Mesenchymal stem cell (in vitro differentiated cells and primary cell): ENCODE measurements at regions not wholly inside any gene's neighbourhood (a gene's known extent, or its start where the extent isn't known, plus 50 kb on each side); places are given as distances from the start of the nearest gene placed in this dataset.
"Not testable (repeated sequence)": the region's sequence is repeated elsewhere in the genome, so short reads cannot be mapped to it uniquely, and the experiment has no call there.

Experiments used
- DNase-seq: peaks from one replicate; pipeline ENCODE4 v3.0.0-alpha.2; 2013
- H2AFZ ChIP-seq: one replicate; pipeline ENCODE4 v1.6.1; 2013; ENCODE audit warnings: low read depth, mild to moderate bottlenecking, control low read depth, inconsistent platforms, low read length, moderate library complexity
- H2AK5ac ChIP-seq: 2 replicates; pipeline ENCODE4 v1.6.1; 2013; ENCODE audit warnings: low read length, moderate library complexity, mild to moderate bottlenecking, inconsistent platforms; ENCODE audit not compliant: severe bottlenecking
- H2BK120ac ChIP-seq: one replicate; pipeline ENCODE4 v1.6.1; 2013; ENCODE audit warnings: low read depth, mild to moderate bottlenecking, inconsistent platforms, low read length, moderate library complexity
- H2BK12ac ChIP-seq, 2 experiments: one replicate each; pipeline ENCODE4 v1.6.1; 2013; ENCODE audit warnings: inconsistent platforms in 2 of 2, low read length in 2 of 2, mild to moderate bottlenecking in 2 of 2, moderate library complexity in 2 of 2, control low read depth in 1 of 2
- H2BK15ac ChIP-seq: one replicate; pipeline ENCODE4 v1.6.1; 2013; ENCODE audit warnings: mild to moderate bottlenecking, low read depth, inconsistent platforms; ENCODE audit not compliant: poor library complexity, severe bottlenecking
- H2BK5ac ChIP-seq: 2 replicates; pipeline ENCODE4 v1.6.1; 2013; ENCODE audit warnings: low read depth, mild to moderate bottlenecking, low read length, control low read depth, inconsistent platforms; ENCODE audit not compliant: poor library complexity, severe bottlenecking
- H3K14ac ChIP-seq, 2 experiments: one replicate each; pipeline ENCODE4 v1.6.1; 2013; ENCODE audit warnings: inconsistent platforms in 2 of 2, low read length in 2 of 2, control low read depth in 1 of 2, mild to moderate bottlenecking in 1 of 2, moderate library complexity in 1 of 2
- H3K18ac ChIP-seq, 2 experiments: one replicate each; pipeline ENCODE4 v1.6.1; 2013; ENCODE audit warnings: inconsistent platforms in 2 of 2, low read length in 2 of 2, control low read depth in 1 of 2, low read depth in 1 of 2, mild to moderate bottlenecking in 1 of 2
- H3K23ac ChIP-seq, 2 experiments: one replicate each; pipeline ENCODE4 v1.6.1; 2013; ENCODE audit warnings: inconsistent platforms in 2 of 2, low read length in 2 of 2, mild to moderate bottlenecking in 2 of 2, moderate library complexity in 2 of 2, control low read depth in 1 of 2
- H3K27ac ChIP-seq: 2 replicates; pipeline ENCODE4 v1.5.1; 2013; ENCODE audit warnings: mild to moderate bottlenecking, moderate library complexity, low read length, control low read depth, inconsistent platforms; ENCODE audit not compliant: poor library complexity, severe bottlenecking
- H3K27me3 ChIP-seq, 2 experiments: 2 replicates each; pipeline versions ENCODE4 v1.6.1 to v1.7.0; 2013; ENCODE audit warnings: low read length in 2 of 2, mild to moderate bottlenecking in 2 of 2, moderate library complexity in 2 of 2, control low read depth in 1 of 2, inconsistent platforms in 1 of 2; ENCODE audit not compliant: control insufficient read depth in 1 of 2, insufficient read depth in 1 of 2
- H3K36me3 ChIP-seq, 2 experiments: 2 replicates each; pipeline versions ENCODE4 v1.6.1 to v1.7.0; 2013; ENCODE audit warnings: low read length in 2 of 2, control low read depth in 1 of 2, inconsistent platforms in 1 of 2, low read depth in 1 of 2, mild to moderate bottlenecking in 1 of 2; ENCODE audit not compliant: insufficient read depth in 2 of 2, control insufficient read depth in 1 of 2
- H3K4ac ChIP-seq, 2 experiments: one replicate each; pipeline ENCODE4 v1.6.1; 2013; ENCODE audit warnings: inconsistent platforms in 2 of 2, low read length in 2 of 2, mild to moderate bottlenecking in 2 of 2, moderate library complexity in 2 of 2, control low read depth in 1 of 2, low read depth in 1 of 2
- H3K4me1 ChIP-seq: 2 replicates; pipeline ENCODE4 v1.6.1; 2013; ENCODE audit warnings: low read depth, low read length, control low read depth; ENCODE audit not compliant: control insufficient read depth, insufficient read depth
- H3K4me2 ChIP-seq: 2 replicates; pipeline ENCODE4 v1.6.1; 2013; ENCODE audit warnings: low read length, mild to moderate bottlenecking, inconsistent platforms; ENCODE audit not compliant: poor library complexity, severe bottlenecking
- H3K4me3 ChIP-seq, 2 experiments: 2 replicates each; pipeline versions ENCODE4 v1.5.1 to v1.7.0; 2013; ENCODE audit warnings: low read length in 2 of 2, mild to moderate bottlenecking in 2 of 2, control low read depth in 1 of 2, low read depth in 1 of 2; ENCODE audit not compliant: insufficient read depth in 1 of 2
- H3K79me1 ChIP-seq: replicated peaks from 2 replicates; pipeline ENCODE4 v1.6.1; 2013; ENCODE audit warnings: mild to moderate bottlenecking, control low read depth, low read length, inconsistent platforms; ENCODE audit not compliant: poor library complexity, severe bottlenecking
- H3K9ac ChIP-seq: 2 replicates; pipeline ENCODE4 v1.7.0; 2013; ENCODE audit warnings: mild to moderate bottlenecking, low read length, moderate library complexity
- H3K9me3 ChIP-seq: 2 replicates; pipeline ENCODE4 v1.7.0; 2013; ENCODE audit warnings: mild to moderate bottlenecking, low read length; ENCODE audit not compliant: control insufficient read depth
- H4K8ac ChIP-seq: one replicate; pipeline ENCODE4 v1.6.1; 2013; ENCODE audit warnings: inconsistent platforms, mild to moderate bottlenecking, low read length, moderate library complexity
- H4K91ac ChIP-seq: one replicate; pipeline ENCODE4 v1.6.1; 2013; ENCODE audit warnings: mild to moderate bottlenecking, low read length, inconsistent platforms
- WGBS: methylation state at CpG from one replicate; pipeline ENCODE4 v1.1.7; 2013; ENCODE audit warnings: mixed read lengths; 5-methylcytosine and 5-hydroxymethylcytosine counted together

GRCh38 chr4:38535071-38535470 is 128.9 kb upstream of the KLF3 start:
- not testable (repeated sequence) for H3K36me3 ChIP-seq, H2BK5ac ChIP-seq, H3K4me2 ChIP-seq, H2BK15ac ChIP-seq, H3K9me3 ChIP-seq, H3K27ac ChIP-seq, H3K18ac ChIP-seq, H4K91ac ChIP-seq, H2BK12ac ChIP-seq, H3K4me1 ChIP-seq, H3K27me3 ChIP-seq, H2AK5ac ChIP-seq, H2BK120ac ChIP-seq, H3K9ac ChIP-seq, H3K4ac ChIP-seq, H3K79me1 ChIP-seq, DNase-seq, H3K23ac ChIP-seq, H3K4me3 ChIP-seq, H4K8ac ChIP-seq, H2AFZ ChIP-seq, H3K14ac ChIP-seq
- no CpG with 5 or more reads among the region's 1 CpG for WGBS

- Histone ChIP-seq H3K4me3 (no peak overlapping the region), H2BK120ac (no peak overlapping the region), H3K23ac (no peak overlapping the region), H3K27me3 (peaks cover 0 to 6% of the 10 kb centered on the region in 2 experiments), H2BK15ac (no peak overlapping the region), H3K9ac (no peak overlapping the region), H2BK12ac (no peak overlapping the region), H3K18ac (no peak overlapping the region), H4K91ac (no peak overlapping the region), H3K14ac (peak overlapping the region in 1 of 2 experiments; percentile 79), H3K4me2 (no peak overlapping the region), H3K4ac (no peak overlapping the region), H2AFZ (no peak overlapping the region), H4K8ac (no peak overlapping the region), H3K9me3 (no peaks in the 10 kb centered on the region), H3K79me1 (no peaks in the 10 kb centered on the region), H3K4me1 (no peaks in the 10 kb centered on the region), H2BK5ac (no peak overlapping the region), H3K27ac (no peak overlapping the region), H3K36me3 (no peaks in the 10 kb centered on the region), H2AK5ac (no peak overlapping the region)
- 82% methylated on average over 3 of the region's 5 CpGs for WGBS
- DNase-seq: no peak
These were observed 128.3 kb upstream of the KLF3 start for GRCh38 chr4:38535717-38536116.

- no peak overlapping the region for H3K4ac ChIP-seq
- no peak overlapping the region for H3K9ac ChIP-seq
- H4K91ac ChIP-seq: no peak overlapping the region
- H2AFZ ChIP-seq: no peak overlapping the region
- H3K36me3 ChIP-seq: no peaks in the 10 kb centered on the region
- H2BK5ac ChIP-seq: no peak overlapping the region
- H3K4me2 ChIP-seq: no peak overlapping the region
- no peak overlapping the region for H3K4me3 ChIP-seq
- H3K23ac ChIP-seq: no peak overlapping the region
- no peak overlapping the region for H2AK5ac ChIP-seq
- no peak overlapping the region for H2BK120ac ChIP-seq
- no peak overlapping the region for H4K8ac ChIP-seq
- H2BK12ac ChIP-seq: no peak overlapping the region
- WGBS: 84% methylated on average over 1 of the region's 2 CpGs
- H3K9me3 ChIP-seq: no peaks in the 10 kb centered on the region
- H3K4me1 ChIP-seq: no peaks in the 10 kb centered on the region
- no peak overlapping the region for H3K14ac ChIP-seq
- H3K27ac ChIP-seq: no peak overlapping the region
- no peak overlapping the region for H2BK15ac ChIP-seq
- no peak overlapping the region for H3K18ac ChIP-seq
- DNase-seq: no peak
- peaks cover 0 to 6% of the 10 kb centered on the region in 2 experiments for H3K27me3 ChIP-seq
- H3K79me1 ChIP-seq: no peaks in the 10 kb centered on the region
These were observed 127.3 kb upstream of the KLF3 start for GRCh38 chr4:38536716-38537115.

GRCh38 chr4:38537666-38538065 is 126.3 kb upstream of the KLF3 start:
- no peaks in the 10 kb centered on the region for H3K9me3 ChIP-seq
- no peak for DNase-seq
- no peak overlapping the region for H2BK120ac ChIP-seq
- H2BK15ac ChIP-seq: no peak overlapping the region
- no peak overlapping the region for H3K23ac ChIP-seq
- H3K27me3 ChIP-seq: peaks cover 0 to 6% of the 10 kb centered on the region in 2 experiments
- no peak overlapping the region for H3K9ac ChIP-seq
- H3K4me1 ChIP-seq: no peaks in the 10 kb centered on the region
- no peak overlapping the region for H3K4ac ChIP-seq
- no peak overlapping the region for H2AK5ac ChIP-seq
- H4K8ac ChIP-seq: no peak overlapping the region
- no peak overlapping the region for H3K14ac ChIP-seq
- no peaks in the 10 kb centered on the region for H3K36me3 ChIP-seq
- H4K91ac ChIP-seq: no peak overlapping the region
- H3K4me3 ChIP-seq: no peak overlapping the region
- no peak overlapping the region for H2BK12ac ChIP-seq
- H2AFZ ChIP-seq: no peak overlapping the region
- H3K4me2 ChIP-seq: no peak overlapping the region
- no peak overlapping the region for H2BK5ac ChIP-seq
- no peak overlapping the region for H3K27ac ChIP-seq
- 80% methylated on average over 1 of the region's 1 CpG for WGBS
- no peak overlapping the region for H3K18ac ChIP-seq
- H3K79me1 ChIP-seq: no peaks in the 10 kb centered on the region
